Stimulated activated CD4-positive, alpha-beta T cell treated with anti-CD3 and anti-CD28 coated beads, Interleukin-1b, Interleukin-23, amount 100 ng/mL, for 48 hours (primary cell): ENCODE measurements at regions not wholly inside any gene's neighbourhood (a gene's known extent, or its start where the extent isn't known, plus 50 kb on each side); places are given as distances from the start of the nearest gene placed in this dataset.
"Not testable (repeated sequence)": the region's sequence is repeated elsewhere in the genome, so short reads cannot be mapped to it uniquely, and the experiment has no call there.

ENCODE experiments used
- DNase-seq: peaks from one replicate; pipeline ENCODE4 v3.0.0-alpha.2; 2020

DNA sequence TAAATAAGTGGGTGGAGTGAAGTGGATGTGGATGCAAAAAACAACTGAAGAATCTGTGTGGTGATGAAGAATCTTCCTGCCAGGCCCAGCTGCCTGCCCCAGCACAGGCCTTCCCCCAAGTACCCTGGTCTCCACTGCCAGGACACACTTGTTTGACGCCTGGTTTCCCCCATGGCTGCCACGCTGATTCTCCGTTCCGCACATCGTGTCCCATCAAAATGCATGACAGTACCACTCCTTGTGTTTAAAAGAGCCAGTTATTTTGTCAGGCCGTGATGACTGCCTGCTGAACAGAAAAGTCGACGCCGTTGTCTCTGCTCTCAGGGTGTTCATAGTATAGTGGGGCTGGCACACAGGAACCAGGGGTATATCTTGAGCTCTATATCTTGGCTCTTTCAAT lies 50.3 kb upstream of the KYNU start:
- DNase-seq, result no peak

DNA sequence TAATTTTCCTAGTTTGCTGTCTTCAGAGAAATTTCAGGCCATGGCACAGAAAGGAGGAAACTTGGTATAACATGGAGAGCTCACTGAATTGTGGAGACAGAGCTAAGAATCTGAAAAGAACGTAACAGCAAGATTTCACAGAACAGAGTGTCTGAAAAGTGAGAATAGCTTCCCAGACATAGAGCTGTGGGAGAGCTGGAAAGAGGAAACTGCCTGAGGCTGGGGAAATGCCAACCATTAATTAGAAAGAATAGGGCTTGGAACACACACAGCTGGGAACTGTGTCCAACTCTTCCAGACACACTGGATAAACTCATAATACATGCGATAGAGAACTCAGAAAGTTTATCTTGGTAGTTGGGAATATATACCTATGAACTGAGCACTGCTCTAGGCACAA lies 51.6 kb upstream of the KYNU start:
- no peak for DNase-seq

DNA sequence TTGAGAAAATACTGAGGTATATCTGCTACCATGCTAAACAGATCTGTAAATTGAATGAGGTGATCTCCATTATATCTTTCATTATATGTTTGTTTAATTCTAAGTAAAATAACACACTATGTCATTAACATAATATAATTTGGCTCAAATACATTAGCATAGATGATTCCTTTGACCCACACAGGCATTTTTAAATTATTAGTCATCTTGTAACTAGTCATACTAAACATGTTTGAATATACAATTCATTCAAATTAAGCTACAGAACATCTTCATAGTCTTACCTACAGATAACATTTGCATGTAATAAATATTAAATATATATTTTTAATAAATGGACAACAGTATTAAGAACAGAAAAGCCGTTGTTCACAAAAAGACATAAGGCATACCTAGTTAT lies 52.7 kb upstream of the KYNU start:
- DNase-seq, result no peak

DNA sequence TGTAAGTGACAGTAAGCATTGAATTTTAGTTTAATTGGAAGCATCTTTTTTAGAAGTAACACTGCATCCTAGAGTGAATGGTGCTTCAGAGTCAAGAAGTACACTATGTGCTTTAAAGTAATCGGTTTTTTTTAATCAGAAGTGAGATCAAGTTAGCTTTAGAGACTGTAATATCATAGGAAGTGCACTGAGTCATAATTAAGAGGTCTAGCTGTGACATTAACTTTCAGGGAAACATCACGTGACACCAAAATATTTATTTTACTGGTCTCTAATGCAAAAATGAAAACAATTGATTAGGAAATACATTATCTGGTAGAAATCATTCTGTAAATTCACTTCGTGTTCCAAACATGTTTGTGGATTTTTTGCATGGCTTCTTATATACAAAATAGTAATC lies 55.3 kb upstream of the KYNU start:
- no peak for DNase-seq

DNA sequence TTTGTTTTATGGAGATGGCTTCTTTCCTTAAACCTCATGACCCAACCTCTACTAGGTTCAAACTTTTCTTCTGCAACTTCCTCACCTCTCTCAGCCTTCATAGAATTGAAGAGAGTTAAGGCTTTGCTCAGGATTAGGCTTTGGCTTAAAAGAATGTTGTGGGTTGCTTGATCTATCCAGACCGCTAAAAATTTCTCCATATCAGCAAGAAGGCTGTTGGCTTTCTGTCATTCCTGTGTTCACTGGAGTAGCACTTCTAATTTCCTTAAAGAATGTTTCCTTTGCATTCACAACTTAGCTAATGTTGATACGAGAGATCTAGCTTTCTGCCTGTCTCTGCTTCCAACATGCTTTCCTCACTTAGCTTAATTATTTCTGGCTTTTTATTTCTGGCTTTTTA lies 58.1 kb upstream of the KYNU start:
- no peak for DNase-seq

DNA sequence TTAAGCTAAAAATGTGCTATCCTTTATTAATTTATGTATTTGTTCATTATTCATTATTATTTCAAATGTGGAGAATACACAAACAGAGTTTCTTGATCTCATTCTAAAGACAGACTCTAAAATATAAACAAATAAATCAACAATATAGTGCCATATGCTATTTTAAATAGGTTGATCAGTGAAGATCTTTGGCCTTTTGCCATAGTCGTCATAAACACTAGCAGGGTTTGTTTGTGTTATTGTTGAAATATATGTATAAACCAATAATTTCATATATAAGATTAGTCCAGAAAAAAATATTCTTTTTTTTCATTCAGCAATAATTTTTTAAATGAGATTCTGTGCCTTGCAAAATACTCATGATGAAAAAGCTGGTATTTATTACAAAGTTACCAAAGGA lies 62.1 kb upstream of the KYNU start:
- no peak for DNase-seq

DNA sequence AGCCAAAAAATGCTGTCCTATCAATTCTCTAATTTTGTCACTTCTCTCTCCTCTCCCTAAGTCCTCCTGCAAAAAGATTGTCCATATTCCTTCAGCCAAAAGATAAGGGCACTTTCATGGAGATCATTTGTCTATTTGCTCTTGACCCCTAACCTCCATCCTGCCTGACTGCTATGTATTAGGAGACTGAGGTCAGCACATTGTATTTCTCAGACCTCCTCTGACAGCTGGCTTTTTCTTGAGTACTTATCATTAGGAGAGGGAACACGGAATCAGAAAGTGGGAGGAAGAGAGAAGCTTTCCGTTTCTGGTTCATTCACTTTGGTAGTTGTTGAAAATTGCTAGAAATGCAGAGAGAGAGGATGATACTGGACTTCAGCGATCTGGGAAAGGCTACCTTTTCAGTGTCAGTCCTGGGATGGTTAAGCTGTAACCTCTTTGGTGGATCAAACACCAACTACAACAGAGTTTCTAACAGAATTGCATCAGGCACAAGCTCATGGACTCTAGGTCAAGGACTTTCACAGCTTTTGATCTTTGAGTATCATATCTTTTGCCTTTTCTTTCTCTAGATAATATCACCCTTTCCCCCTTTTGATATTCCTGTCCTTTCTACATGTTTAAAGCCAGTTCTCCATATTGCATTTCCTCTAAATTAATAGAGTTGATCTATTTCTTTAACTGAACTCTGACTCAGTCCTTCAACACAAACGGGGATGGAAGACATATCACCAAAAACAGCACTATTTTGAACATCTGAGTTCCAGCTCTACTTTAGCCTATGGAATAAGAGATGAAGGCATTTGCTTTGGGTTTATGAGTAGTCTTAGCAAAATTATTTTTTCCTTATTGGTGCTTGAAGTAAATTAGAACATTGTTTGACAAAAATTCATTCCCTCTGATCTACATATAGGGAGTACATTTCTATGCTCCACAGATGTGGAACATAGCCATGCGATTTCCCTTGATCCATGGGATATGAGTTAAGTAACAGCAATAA lies 63.3 kb upstream of the KYNU start:
- DNase-seq, result no peak

DNA sequence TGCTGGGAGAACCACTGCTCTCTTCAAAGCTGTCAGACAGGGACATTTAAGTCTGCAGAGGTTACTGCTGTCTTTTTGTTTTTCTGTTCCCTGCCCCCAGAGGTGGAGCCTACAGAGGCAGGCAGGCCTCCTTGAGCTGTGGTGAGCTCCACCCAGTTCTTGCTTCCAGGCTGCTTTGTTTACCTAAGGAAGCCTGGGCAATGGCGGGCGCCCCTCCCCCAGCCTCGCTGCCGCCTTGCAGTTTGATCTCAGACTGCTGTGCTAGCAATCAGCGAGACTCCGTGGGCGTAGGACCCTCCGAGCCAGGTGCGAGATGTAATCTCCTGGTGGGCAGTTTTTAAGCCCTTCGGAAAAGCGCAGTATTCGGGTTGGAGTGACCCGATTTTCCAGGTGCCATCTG lies 65.8 kb upstream of the KYNU start:
- DNase-seq, result not testable (repeated sequence)

DNA sequence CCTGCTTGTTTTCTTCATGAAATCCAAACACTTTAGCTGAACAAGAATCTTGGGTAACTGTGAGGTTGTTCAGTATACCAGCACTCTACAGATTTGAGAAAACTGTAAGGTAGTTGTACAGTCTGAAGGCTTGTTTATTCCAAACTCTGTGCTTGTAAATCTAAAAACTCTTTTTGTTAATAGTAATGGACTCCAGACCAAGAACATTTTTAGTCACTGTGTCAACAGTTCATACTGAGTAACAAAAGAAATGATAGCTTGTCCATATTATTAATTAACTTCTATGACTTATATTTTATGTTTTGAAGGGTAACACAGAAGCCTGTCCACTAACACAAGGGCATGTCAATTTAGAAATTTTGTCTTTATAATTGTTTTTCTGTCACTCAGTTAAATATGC lies 72.2 kb upstream of the KYNU start:
- no peak for DNase-seq

DNA sequence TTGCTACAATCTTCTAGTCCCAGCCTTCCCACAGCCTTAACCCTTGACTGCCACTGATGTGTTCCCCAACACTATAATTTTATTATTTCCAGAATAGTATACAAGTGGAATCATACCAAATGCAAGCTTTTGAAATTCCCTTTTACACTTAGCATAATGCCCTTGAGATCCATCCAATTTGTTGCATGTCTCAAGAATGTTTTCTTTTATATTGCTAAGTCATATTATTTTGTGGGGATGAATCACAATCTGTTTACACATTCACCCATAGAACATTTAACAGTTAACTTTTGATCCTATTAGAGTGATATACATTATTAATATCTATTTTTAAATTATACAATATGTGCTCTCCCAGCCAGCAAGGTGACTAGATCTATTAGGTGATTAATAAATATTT lies 74.3 kb upstream of the KYNU start:
- DNase-seq, result no peak

DNA sequence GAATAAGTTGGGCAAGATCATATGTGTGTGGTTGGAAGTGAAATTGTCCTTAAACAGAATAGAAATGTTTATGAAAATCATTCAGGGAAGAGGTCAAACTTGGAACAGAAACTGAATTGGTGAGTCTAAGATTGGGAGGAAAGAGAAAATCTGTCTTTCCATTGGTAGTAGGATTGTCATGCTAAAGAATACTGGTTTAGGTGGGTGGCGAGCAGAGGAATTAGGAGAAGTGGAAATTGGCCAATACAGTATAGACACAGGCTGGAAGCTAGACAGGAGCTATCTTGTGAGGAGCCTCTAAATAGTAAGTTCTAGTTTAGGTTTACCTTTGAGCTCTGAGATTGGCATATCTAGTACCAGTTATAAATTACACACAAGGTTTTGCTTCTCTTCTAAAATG lies 80.9 kb upstream of the KYNU start:
- no peak for DNase-seq

DNA sequence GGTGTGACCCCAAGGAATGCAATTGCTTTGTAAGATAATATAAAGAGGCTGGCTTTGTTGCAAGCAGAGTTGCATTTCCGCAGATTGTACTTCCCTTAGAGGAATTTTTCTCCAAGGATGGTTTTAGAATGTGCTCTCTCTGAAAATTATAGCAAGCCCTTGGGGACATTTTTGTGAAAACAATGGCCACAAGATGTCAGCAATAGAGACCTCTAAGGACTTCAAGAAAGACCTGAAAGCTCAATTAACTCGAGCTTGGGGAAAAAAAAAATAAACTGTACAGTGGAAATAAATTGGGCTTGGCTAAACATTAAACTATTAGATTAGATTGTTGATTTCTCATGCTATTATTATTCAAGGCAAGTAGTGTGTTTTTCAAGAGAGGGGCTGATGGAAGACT lies 81.3 kb upstream of the KYNU start:
- DNase-seq, result no peak

DNA sequence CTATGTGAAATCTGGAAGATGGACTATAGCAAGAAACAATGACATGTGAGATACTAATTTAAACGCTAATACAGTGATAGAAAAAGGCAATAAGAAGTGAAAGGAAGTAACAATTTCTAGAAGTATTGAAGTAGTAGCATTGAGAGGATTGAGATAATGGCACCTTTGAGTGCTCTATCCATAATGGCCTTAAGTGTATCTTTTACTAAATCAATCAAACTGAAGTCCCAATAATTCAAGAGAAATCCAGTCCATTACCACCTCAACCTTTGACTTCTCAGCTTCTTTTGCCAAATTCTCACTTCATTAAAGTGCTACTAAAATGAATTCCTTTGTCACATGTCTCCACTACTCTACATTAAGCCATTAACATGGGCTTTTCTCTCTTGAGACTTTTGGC lies 82.6 kb upstream of the KYNU start:
- DNase-seq, result no peak

DNA sequence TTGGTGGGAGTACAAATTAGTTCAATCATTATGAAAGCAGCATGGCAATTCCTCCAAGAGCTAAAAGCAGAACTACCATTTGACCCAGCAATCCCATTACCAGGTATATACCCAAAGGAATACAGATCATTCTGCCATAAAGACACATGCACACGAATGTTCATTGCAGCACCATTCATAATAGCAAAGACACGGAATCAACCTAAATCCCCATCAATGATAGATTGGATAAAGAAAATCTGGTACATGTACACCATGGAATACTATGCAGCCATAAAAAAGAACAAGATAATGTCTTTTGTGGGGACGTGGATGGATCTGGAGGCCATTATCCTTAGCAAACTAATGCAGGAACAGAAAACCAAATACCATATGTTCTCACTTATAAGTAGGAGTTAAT lies 85.1 kb upstream of the KYNU start:
- not testable (repeated sequence) for DNase-seq

DNA sequence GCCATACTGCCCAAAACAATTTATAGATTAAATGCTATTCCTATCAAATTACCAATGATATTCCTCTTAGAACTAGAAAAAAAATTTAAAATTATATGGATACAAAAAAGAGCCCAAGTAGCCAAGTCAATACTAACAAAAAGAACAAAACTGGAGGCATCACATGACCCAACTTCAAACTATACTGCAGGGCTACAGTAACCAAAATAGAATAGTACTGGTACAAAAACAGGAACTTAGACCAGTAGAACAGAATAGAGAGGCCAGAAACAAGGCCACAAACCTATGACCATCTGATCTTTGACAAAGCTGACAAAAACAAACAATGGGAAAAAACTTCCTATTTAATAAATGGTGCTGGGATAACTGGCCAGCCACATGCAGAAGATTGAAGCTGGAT lies 86.1 kb upstream of the KYNU start:
- no peak for DNase-seq

DNA sequence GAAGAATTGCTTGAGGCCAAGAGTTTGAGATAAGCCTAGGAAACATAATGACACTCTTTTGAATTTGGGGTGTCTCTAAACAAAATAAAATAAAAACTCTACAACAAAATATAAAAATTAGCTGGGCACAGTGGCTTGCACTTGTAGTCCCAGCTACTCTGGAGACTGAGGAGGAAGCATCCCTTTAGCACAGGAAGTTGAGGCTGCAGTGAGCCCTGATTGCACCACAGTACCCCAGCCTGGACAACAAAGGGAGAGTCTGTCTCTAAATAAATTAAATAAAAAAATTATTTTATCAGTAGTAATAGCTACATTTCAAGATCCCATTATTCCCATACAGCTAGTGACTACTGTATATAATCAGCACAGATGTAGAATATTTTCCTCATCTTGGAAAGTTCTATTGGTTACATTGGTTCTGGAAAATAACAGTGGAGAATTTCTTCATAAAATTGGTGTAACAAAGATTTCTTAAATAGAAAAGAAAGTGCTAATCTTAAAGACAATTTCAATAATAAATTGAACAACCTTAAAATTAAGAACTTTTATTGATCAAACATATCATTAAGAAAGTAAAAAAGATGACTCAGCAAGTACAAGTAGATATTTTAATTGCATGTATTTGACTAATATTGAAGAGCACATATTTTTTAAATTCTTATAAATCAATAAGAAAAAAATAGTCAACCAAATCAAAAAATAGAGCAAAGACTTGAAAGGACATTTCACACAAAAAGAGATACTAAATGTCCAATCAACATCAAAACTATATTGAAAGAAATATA lies 90.4 kb upstream of the KYNU start:
- DNase-seq, result no peak

DNA sequence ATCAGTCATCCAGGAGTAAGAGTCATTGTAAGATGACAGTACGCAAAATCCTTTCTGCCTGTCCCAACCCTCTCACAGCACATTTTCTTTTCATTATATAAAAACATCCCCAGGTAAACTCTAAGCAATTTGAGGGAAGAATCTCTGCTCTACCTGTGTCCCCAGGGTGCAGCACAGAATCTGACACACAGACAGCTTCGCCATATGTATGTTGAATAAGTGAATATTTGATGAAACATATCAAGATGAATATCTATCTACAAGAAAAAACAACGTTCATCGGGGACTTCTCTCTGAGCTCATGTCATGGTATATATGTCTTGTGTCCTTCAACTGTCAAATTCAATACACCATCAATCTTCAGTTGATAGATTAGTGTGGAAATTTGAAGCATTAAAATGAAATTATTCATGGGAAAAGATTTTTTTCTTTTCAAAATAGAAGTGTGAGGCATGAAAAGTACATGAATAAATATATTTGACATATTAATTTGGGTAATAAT lies 94.5 kb upstream of the KYNU start:
- no peak for DNase-seq

DNA sequence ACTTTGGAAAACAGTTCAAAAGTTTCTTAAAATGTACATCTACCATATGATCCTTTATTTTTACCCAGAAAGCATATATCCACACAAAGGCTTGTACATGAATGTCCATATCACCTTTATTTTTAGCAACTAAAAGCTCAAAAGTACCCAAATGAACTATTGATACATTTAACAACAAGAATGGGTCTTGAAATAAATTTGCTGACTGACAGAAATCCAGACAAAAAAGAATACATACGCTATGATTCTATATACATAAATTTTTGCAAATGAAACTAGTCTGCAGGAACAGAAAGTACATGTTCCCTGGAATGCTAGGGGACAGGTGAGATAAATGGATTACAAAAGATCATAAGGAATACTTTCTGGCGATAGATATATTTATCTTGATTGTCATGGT lies 96.3 kb upstream of the KYNU start:
- DNase-seq, result no peak

DNA sequence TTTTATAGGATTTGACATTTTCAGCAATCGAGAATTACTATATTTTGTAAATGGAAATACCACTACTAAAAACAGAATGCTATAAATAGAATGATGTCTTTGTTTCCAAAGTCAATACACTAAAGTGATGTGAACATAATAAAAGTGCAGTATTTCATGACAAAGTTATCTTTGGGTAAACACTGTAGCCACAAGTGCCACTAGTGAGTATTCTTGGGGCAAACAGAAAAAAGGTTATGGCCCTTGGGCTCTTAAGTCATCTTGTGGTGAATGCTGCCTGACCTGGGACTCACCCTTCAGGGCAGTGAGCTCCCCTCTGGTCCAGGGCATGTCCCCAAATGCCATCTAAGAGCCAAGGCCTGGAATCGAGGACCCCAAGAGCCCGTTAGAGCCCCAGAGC lies 99.2 kb upstream of the KYNU start:
- DNase-seq, result no peak

DNA sequence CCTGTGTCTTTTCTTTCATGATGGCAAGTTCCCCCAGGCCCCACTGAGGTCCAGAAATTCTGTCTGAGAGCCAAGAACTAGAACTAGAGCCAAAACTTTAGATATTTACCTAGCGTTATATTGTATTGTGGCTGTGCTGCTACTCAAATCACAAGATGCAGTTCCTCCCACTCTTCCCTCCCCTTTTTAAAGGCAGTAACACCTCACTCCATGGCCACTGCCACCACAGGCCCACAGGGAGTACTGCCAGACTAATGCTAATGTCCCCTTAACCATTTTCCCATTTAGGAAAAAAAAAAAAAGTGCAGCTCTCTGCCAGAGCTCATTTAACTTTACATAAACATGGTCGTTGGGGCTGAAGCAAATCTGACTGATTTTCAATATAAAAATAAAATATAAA lies 99.7 kb upstream of the KYNU start:
- DNase-seq, result no peak

DNA sequence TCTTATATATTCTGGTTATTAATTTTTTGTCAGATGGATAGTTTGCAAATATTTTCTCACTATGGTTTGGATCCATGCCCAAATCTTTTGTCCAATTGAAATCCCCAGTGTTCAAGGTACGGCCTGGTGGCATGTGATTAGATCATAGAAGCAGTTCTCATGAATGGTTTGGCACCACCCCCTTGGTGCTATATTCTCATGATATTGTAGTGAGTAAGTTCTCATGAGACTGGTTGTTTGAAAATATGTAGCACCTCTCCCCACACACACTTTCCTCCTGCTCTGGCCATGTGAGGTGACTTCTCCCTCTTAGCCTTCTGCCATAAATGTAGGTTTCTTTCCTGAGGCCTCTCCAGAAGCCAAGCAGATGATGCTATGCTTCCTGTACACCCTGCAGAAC lies 107.7 kb upstream of the KYNU start:
- DNase-seq, result no peak

DNA sequence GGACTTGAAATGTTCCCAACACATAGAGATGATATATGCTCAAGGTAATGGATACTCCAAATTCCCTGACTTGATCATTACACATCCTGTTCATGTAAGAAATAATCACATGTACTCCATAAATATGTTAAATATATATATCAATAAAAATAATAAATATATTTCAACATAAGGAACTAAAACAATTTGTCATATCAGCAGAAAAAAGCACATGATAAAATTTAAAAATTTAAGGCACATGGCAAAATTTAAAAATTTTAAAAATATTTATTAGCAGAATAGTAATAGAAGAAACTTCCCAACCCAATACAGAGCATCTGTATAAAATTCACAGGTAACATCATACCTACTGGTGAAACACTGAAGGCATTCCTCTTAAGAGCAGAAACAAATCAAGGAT lies 109.6 kb upstream of the KYNU start:
- DNase-seq, result no peak

DNA sequence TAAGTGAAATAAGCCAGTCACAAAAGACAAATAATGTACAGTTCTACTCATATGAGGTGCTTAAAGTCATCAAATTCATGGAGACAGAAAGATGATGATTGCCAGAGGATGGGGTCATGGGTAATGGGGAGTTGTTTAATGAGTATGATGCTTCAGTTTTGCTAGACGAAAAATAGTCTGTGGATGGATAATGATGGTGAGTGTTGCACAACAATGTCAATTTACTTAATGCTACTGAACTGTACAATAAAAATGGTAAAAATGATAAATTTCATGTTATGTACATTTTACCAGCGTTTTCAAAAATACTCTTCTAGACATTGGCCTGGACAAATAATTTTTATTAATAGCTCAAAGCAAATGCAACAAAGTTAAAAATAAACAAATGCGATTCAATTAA lies 118.5 kb upstream of the KYNU start:
- DNase-seq, result no peak

DNA sequence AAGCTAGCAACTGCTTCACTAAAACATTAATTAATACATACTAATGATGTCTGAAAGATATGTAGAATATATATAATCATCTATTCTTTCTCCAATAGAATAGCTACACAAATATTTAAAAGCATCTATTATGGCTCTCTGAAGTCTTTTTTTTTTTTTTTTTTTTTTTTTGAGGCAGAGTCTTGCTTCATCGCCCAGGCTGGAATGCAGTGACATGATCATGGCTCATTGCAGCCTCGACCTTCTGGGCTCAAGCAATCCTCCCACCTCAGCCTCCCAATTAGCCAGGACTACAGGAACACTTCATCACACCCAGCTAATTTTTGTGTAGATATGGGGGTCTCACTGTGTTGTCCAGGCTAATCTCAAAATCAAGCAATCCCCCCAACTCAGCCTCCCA lies 120.4 kb upstream of the KYNU start:
- DNase-seq, result no peak
